Immature natural killer cell (primary cell): ENCODE measurements at regions not wholly inside any gene's neighbourhood (a gene's known extent, or its start where the extent isn't known, plus 50 kb on each side); places are given as distances from the start of the nearest gene placed in this dataset.

Experiments used
- DNase-seq, 3 donors: peaks; one replicate each; pipeline ENCODE4 v3.0.0; 2022; ENCODE audit warnings: mixed read lengths in 1 of 3
- H3K27ac Mint-ChIP-seq, 6 donors: one replicate each; pipeline ENCODE4 v1.8.0; 2020; ENCODE audit warnings: mixed read lengths in 6 of 6, mild to moderate bottlenecking in 5 of 6, inconsistent platforms in 4 of 6, moderate library complexity in 3 of 6
- H3K27me3 Mint-ChIP-seq, 3 donors: one replicate each; pipeline ENCODE4 v1.8.0; 2020 to 2021; ENCODE audit warnings: low read depth in 3 of 3, mild to moderate bottlenecking in 3 of 3, mixed read lengths in 3 of 3, moderate library complexity in 3 of 3, inconsistent platforms in 1 of 3
- H3K36me3 Mint-ChIP-seq, 3 donors: one replicate each; pipeline ENCODE4 v1.8.0; 2020; ENCODE audit warnings: mixed read lengths in 3 of 3, inconsistent platforms in 2 of 3, mild to moderate bottlenecking in 2 of 3
- H3K4me1 Mint-ChIP-seq, 2 donors: one replicate each; pipeline ENCODE4 v1.8.0; 2020; ENCODE audit warnings: inconsistent platforms in 2 of 2, mild to moderate bottlenecking in 2 of 2, mixed read lengths in 2 of 2, moderate library complexity in 1 of 2
- H3K4me3 Mint-ChIP-seq, 5 donors: one replicate each; pipeline ENCODE4 v1.8.0; 2020; ENCODE audit warnings: mild to moderate bottlenecking in 5 of 5, mixed read lengths in 5 of 5, inconsistent platforms in 3 of 5, moderate library complexity in 3 of 5
- H3K9me3 Mint-ChIP-seq, 6 donors: one replicate each; pipeline ENCODE4 v1.8.0; 2020; ENCODE audit warnings: mild to moderate bottlenecking in 6 of 6, mixed read lengths in 6 of 6, inconsistent platforms in 4 of 6, moderate library complexity in 3 of 6

- no peak for DNase-seq
- Mint-ChIP-seq H3K27me3 (peaks cover 0 to 4% (median 0%) of the 10 kb centered on the region in 3 donors), H3K9me3 (peaks cover 0 to 18% (median 6%) of the 10 kb centered on the region in 6 donors), H3K27ac (no peak overlapping the region), H3K36me3 (no peaks in the 10 kb centered on the region), H3K4me3 (no peak overlapping the region), H3K4me1 (no peaks in the 10 kb centered on the region)
These were observed 428.9 kb upstream of the IL12A start for GRCh38 chr3:159559771-159560170.

- Mint-ChIP-seq H3K36me3 (no peaks in the 10 kb centered on the region), H3K4me1 (no peaks in the 10 kb centered on the region), H3K9me3 (peaks cover 0 to 17% (median 4%) of the 10 kb centered on the region in 6 donors), H3K27me3 (peaks cover 0 to 3% (median 0%) of the 10 kb centered on the region in 3 donors), H3K4me3 (no peak overlapping the region), H3K27ac (no peak overlapping the region)
- DNase-seq, result no peak
These were observed 428.2 kb upstream of the IL12A start for GRCh38 chr3:159560214-159560979.

GRCh38 chr3:159565313-159565712 is 423.3 kb upstream of the IL12A start:
- peaks cover 0 to 9% (median 6%) of the 10 kb centered on the region in 6 donors for H3K9me3 Mint-ChIP-seq
- no peaks in the 10 kb centered on the region for H3K36me3 Mint-ChIP-seq
- no peak overlapping the region for H3K4me3 Mint-ChIP-seq
- no peak for DNase-seq
- H3K4me1 Mint-ChIP-seq, result no peaks in the 10 kb centered on the region
- H3K27ac Mint-ChIP-seq, result no peak overlapping the region
- peaks cover 0 to 2% (median 0%) of the 10 kb centered on the region in 3 donors for H3K27me3 Mint-ChIP-seq

- DNase-seq, result no peak
- Mint-ChIP-seq H3K27ac (no peak overlapping the region), H3K4me1 (no peaks in the 10 kb centered on the region), H3K36me3 (no peaks in the 10 kb centered on the region), H3K9me3 (peaks cover 0 to 10% (median 3%) of the 10 kb centered on the region in 6 donors), H3K27me3 (peaks cover 0 to 4% (median 1%) of the 10 kb centered on the region in 3 donors), H3K4me3 (no peak overlapping the region)
These were observed 405.0 kb upstream of the IL12A start for GRCh38 chr3:159583662-159584061.

- Mint-ChIP-seq H3K36me3 (no peaks in the 10 kb centered on the region), H3K27ac (no peak overlapping the region), H3K9me3 (peaks cover under 1 to 8% (median 3%) of the 10 kb centered on the region in 6 donors), H3K27me3 (peaks cover 0 to 4% (median 1%) of the 10 kb centered on the region in 3 donors), H3K4me1 (no peaks in the 10 kb centered on the region), H3K4me3 (no peak overlapping the region)
- no peak for DNase-seq
These were observed 404.2 kb upstream of the IL12A start for GRCh38 chr3:159584421-159584820.

GRCh38 chr3:159586571-159587202 is 401.9 kb upstream of the IL12A start:
- peaks cover 0 to 4% (median 0%) of the 10 kb centered on the region in 3 donors for H3K36me3 Mint-ChIP-seq
- peaks cover 0 to 3% (median 2%) of the 10 kb centered on the region in 3 donors for H3K27me3 Mint-ChIP-seq
- no peak overlapping the region for H3K27ac Mint-ChIP-seq
- DNase-seq, result no peak
- H3K4me3 Mint-ChIP-seq, result no peak overlapping the region
- H3K4me1 Mint-ChIP-seq, result no peaks in the 10 kb centered on the region
- H3K9me3 Mint-ChIP-seq, result peaks cover 5 to 12% (median 9%) of the 10 kb centered on the region in 6 donors

- Mint-ChIP-seq H3K4me1 (no peaks in the 10 kb centered on the region), H3K9me3 (peaks cover 11 to 37% (median 19%) of the 10 kb centered on the region in 6 donors), H3K27ac (no peak overlapping the region), H3K4me3 (no peak overlapping the region), H3K27me3 (peaks cover 0 to 3% (median 1%) of the 10 kb centered on the region in 3 donors), H3K36me3 (peaks cover 0 to 4% (median 0%) of the 10 kb centered on the region in 3 donors)
- no peak for DNase-seq
These were observed 394.6 kb upstream of the IL12A start for GRCh38 chr3:159593927-159594605.

- Mint-ChIP-seq H3K27me3 (peaks cover 0 to 5% (median 0%) of the 10 kb centered on the region in 3 donors), H3K27ac (no peak overlapping the region), H3K36me3 (peaks cover 0 to 6% (median 0%) of the 10 kb centered on the region in 3 donors), H3K9me3 (peaks cover 8 to 47% (median 17%) of the 10 kb centered on the region in 6 donors), H3K4me1 (no peaks in the 10 kb centered on the region), H3K4me3 (no peak overlapping the region)
- DNase-seq, result no peak
These were observed 388.3 kb upstream of the IL12A start for GRCh38 chr3:159600291-159600690.

- DNase-seq, result no peak
- peaks cover 0 to 6% (median 0%) of the 10 kb centered on the region in 3 donors for H3K36me3 Mint-ChIP-seq
- no peak overlapping the region for H3K27ac Mint-ChIP-seq
- peaks cover 0 to 3% (median 3%) of the 10 kb centered on the region in 3 donors for H3K27me3 Mint-ChIP-seq
- H3K9me3 Mint-ChIP-seq, result peaks cover 5 to 31% (median 11%) of the 10 kb centered on the region in 6 donors
- no peak overlapping the region for H3K4me3 Mint-ChIP-seq
- H3K4me1 Mint-ChIP-seq, result no peaks in the 10 kb centered on the region
These were observed 384.5 kb upstream of the IL12A start for GRCh38 chr3:159604151-159604581.

- H3K27ac Mint-ChIP-seq, result no peak overlapping the region
- H3K36me3 Mint-ChIP-seq, result no peaks in the 10 kb centered on the region
- peaks cover 1 to 22% (median 8%) of the 10 kb centered on the region in 6 donors for H3K9me3 Mint-ChIP-seq
- H3K27me3 Mint-ChIP-seq, result peaks cover 0 to 3% (median 3%) of the 10 kb centered on the region in 3 donors
- H3K4me1 Mint-ChIP-seq, result no peaks in the 10 kb centered on the region
- H3K4me3 Mint-ChIP-seq, result no peak overlapping the region
- DNase-seq, result no peak
These were observed 383.5 kb upstream of the IL12A start for GRCh38 chr3:159605101-159605500.

- no peak overlapping the region for H3K4me3 Mint-ChIP-seq
- H3K27me3 Mint-ChIP-seq, result peaks cover 0 to 3% (median under 1%) of the 10 kb centered on the region in 3 donors
- no peak overlapping the region for H3K27ac Mint-ChIP-seq
- no peaks in the 10 kb centered on the region for H3K4me1 Mint-ChIP-seq
- DNase-seq, result no peak
- no peaks in the 10 kb centered on the region for H3K36me3 Mint-ChIP-seq
- peaks cover 0 to 17% (median 5%) of the 10 kb centered on the region in 6 donors for H3K9me3 Mint-ChIP-seq
These were observed 382.9 kb upstream of the IL12A start for GRCh38 chr3:159605776-159606175.

- H3K36me3 Mint-ChIP-seq, result no peaks in the 10 kb centered on the region
- DNase-seq, result no peak
- no peak overlapping the region for H3K4me3 Mint-ChIP-seq
- no peaks in the 10 kb centered on the region for H3K4me1 Mint-ChIP-seq
- peaks cover 0 to 13% (median 0%) of the 10 kb centered on the region in 6 donors for H3K9me3 Mint-ChIP-seq
- H3K27ac Mint-ChIP-seq, result no peak overlapping the region
- peaks cover 0 to 3% (median 0%) of the 10 kb centered on the region in 3 donors for H3K27me3 Mint-ChIP-seq
These were observed 380.8 kb upstream of the IL12A start for GRCh38 chr3:159607856-159608255.

- H3K4me1 Mint-ChIP-seq, result no peaks in the 10 kb centered on the region
- H3K27ac Mint-ChIP-seq, result no peak overlapping the region
- peaks cover 0 to 3% (median 0%) of the 10 kb centered on the region in 3 donors for H3K27me3 Mint-ChIP-seq
- H3K4me3 Mint-ChIP-seq, result no peak overlapping the region
- H3K9me3 Mint-ChIP-seq, result peaks cover 0 to 13% (median 0%) of the 10 kb centered on the region in 6 donors
- H3K36me3 Mint-ChIP-seq, result no peaks in the 10 kb centered on the region
- no peak for DNase-seq
These were observed 380.3 kb upstream of the IL12A start for GRCh38 chr3:159608311-159608710.

- Mint-ChIP-seq H3K36me3 (no peaks in the 10 kb centered on the region), H3K27me3 (peaks cover 0 to 3% (median 0%) of the 10 kb centered on the region in 3 donors), H3K4me3 (no peak overlapping the region), H3K27ac (no peak overlapping the region), H3K4me1 (no peaks in the 10 kb centered on the region), H3K9me3 (peaks cover 0 to 7% (median 1%) of the 10 kb centered on the region in 6 donors)
- DNase-seq, result no peak
These were observed 379.0 kb upstream of the IL12A start for GRCh38 chr3:159609625-159610024.
